ENCODE measurements at regions not wholly inside any gene's neighbourhood (a gene's known extent, or its start where the extent isn't known, plus 50 kb on each side); places are given as distances from the start of the nearest gene placed in this dataset.

GRCh38 chr5:92979716-92980115 is 601.3 kb downstream of the NR2F1-AS1 start:
- Histone ChIP-seq H3K4me1 (ENCODE audit: control insufficient read depth, insufficient read depth, low read length, unreplicated experiment) (no peaks in the 10 kb centered on the region), H2AFZ (ENCODE audit: low read length, unreplicated experiment) (no peak overlapping the region), H3K79me2 (ENCODE audit: control insufficient read depth, insufficient read depth, low read length, unreplicated experiment) (no peaks in the 10 kb centered on the region), H3K27ac (ENCODE audit: low read depth, low read length) (no peak overlapping the region), H3K4me3 (ENCODE audit: low read depth, low read length) (no peak overlapping the region), H3K27me3 (ENCODE audit: insufficient read depth, low read length) (no peaks in the 10 kb centered on the region), H3K36me3 (ENCODE audit: insufficient read depth, low read length) (no peaks in the 10 kb centered on the region)

DNA sequence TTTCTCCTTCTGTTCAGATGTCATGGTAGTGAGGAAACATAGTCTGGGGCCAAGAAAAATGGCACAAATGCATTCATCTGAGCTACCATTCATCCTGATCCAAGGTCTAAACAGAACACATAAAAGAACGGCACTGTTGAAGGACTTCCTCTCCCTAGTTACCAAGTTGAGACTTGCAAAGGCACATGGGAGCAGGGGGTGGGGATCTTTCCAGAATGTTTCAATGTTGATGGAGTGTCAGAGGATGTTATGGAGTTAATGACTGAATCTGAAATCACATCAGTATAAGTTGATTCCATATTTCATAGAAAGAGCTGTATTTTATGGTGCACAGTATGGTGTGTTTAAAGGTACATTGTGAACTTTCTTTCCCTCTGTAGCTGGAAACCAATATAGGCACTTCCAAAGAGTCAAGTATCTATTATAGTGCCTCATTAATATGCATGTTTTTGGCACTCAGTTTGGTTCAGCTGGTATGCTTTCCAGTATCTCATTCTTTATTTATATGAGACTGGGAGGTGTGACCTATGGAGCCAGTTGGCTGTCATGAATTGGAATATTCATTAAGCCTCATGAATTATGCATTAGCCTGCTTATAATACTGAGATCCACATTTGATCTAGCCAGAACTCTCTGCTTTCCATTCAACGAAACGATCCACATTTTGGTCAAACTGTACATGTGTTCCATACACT is 603.0 kb downstream of the NR2F1-AS1 start:
- no peaks in the 10 kb centered on the region for H3K36me3 ChIP-seq (ENCODE audit: insufficient read depth, low read length)
- H3K27ac ChIP-seq (ENCODE audit: low read depth, low read length): no peak overlapping the region
- H2AFZ ChIP-seq (ENCODE audit: low read length, unreplicated experiment): no peak overlapping the region
- H3K27me3 ChIP-seq (ENCODE audit: insufficient read depth, low read length): no peaks in the 10 kb centered on the region
- no peaks in the 10 kb centered on the region for H3K4me1 ChIP-seq (ENCODE audit: control insufficient read depth, insufficient read depth, low read length, unreplicated experiment)
- no peaks in the 10 kb centered on the region for H3K79me2 ChIP-seq (ENCODE audit: control insufficient read depth, insufficient read depth, low read length, unreplicated experiment)
- no peak overlapping the region for H3K4me3 ChIP-seq (ENCODE audit: low read depth, low read length)

DNA sequence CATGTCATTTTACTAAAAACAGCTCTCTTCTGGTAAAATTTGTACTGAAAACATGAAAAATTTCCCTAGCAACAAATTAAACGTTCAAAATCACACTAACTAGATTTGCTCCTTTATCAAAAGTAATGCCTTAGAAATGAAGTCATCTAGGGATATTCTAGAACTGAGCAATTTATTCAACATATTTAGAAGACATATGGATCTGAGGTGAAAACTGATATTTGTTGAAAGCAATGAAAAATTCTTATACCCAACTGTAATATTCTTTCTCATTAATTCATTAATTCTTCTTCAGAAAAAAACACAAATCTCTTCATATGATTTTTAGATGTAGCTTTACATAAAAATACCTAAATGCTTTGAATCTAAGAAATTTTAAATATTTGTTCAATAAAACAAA is 604.9 kb downstream of the NR2F1-AS1 start:
- no peak overlapping the region for H2AFZ ChIP-seq (ENCODE audit: low read length, unreplicated experiment)
- H3K79me2 ChIP-seq (ENCODE audit: control insufficient read depth, insufficient read depth, low read length, unreplicated experiment): no peaks in the 10 kb centered on the region
- H3K27me3 ChIP-seq (ENCODE audit: insufficient read depth, low read length): no peaks in the 10 kb centered on the region
- no peak overlapping the region for H3K27ac ChIP-seq (ENCODE audit: low read depth, low read length)
- H3K4me1 ChIP-seq (ENCODE audit: control insufficient read depth, insufficient read depth, low read length, unreplicated experiment): no peaks in the 10 kb centered on the region
- H3K36me3 ChIP-seq (ENCODE audit: insufficient read depth, low read length): no peaks in the 10 kb centered on the region
- no peak overlapping the region for H3K4me3 ChIP-seq (ENCODE audit: low read depth, low read length)

- no peaks in the 10 kb centered on the region for H3K27me3 ChIP-seq (ENCODE audit: insufficient read depth, low read length)
These were observed 611.2 kb downstream of the NR2F1-AS1 start for GRCh38 chr5:92969781-92970237.

DNA sequence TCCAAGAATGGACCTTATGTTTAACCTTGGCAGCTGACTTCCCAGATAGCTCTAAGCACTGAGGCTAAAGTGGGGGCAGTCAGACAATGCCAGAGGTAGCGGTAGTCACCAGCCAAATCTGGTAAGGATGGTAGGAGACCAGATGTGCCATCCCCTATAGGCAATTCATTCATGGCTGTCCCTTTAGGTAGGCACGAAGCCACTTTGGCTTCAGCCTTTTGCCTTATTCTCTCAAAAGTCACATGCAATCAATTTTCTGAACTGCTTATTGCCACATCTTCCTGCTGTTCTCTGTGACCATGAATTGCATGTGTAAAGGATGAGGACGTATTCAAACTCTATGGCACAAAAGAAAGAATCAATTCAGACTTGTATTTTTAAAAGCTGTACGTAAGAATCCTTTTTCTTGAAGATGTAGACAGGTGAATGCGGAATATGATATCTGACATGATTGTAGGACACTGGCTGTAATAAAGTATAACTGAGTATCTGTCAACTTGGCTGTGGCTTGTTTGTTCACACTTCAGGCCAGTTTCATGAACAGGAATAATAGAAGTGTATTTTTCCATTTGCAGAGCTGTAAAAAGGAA is 611.7 kb downstream of the NR2F1-AS1 start:
- Histone ChIP-seq H3K4me3 (ENCODE audit: low read depth, low read length) (no peak overlapping the region), H3K4me1 (ENCODE audit: control insufficient read depth, insufficient read depth, low read length, unreplicated experiment) (no peaks in the 10 kb centered on the region), H3K27ac (ENCODE audit: low read depth, low read length) (no peak overlapping the region), H2AFZ (ENCODE audit: low read length, unreplicated experiment) (no peak overlapping the region), H3K27me3 (ENCODE audit: insufficient read depth, low read length) (no peaks in the 10 kb centered on the region), H3K36me3 (ENCODE audit: insufficient read depth, low read length) (no peaks in the 10 kb centered on the region), H3K79me2 (ENCODE audit: control insufficient read depth, insufficient read depth, low read length, unreplicated experiment) (no peaks in the 10 kb centered on the region)

More at GRCh38 chr5:92969781-92970237, 611.2 kb downstream of the NR2F1-AS1 start:
- Histone ChIP-seq H3K27ac (ENCODE audit: low read depth, low read length) (no peak overlapping the region), H3K79me2 (ENCODE audit: control insufficient read depth, insufficient read depth, low read length, unreplicated experiment) (no peaks in the 10 kb centered on the region), H3K4me3 (ENCODE audit: low read depth, low read length) (no peak overlapping the region), H3K36me3 (ENCODE audit: insufficient read depth, low read length) (no peaks in the 10 kb centered on the region), H2AFZ (ENCODE audit: low read length, unreplicated experiment) (no peak overlapping the region), H3K4me1 (ENCODE audit: control insufficient read depth, insufficient read depth, low read length, unreplicated experiment) (no peaks in the 10 kb centered on the region)

GRCh38 chr5:92963800-92964199 is 617.2 kb downstream of the NR2F1-AS1 start:
- Histone ChIP-seq H3K4me1 (ENCODE audit: control insufficient read depth, insufficient read depth, low read length, unreplicated experiment) (no peaks in the 10 kb centered on the region), H3K36me3 (ENCODE audit: insufficient read depth, low read length) (no peaks in the 10 kb centered on the region), H3K4me3 (ENCODE audit: low read depth, low read length) (no peak overlapping the region), H2AFZ (ENCODE audit: low read length, unreplicated experiment) (no peak overlapping the region), H3K79me2 (ENCODE audit: control insufficient read depth, insufficient read depth, low read length, unreplicated experiment) (no peaks in the 10 kb centered on the region), H3K27me3 (ENCODE audit: insufficient read depth, low read length) (no peaks in the 10 kb centered on the region), H3K27ac (ENCODE audit: low read depth, low read length) (no peak overlapping the region)

- H3K79me2 ChIP-seq (ENCODE audit: control insufficient read depth, insufficient read depth, low read length, unreplicated experiment): no peaks in the 10 kb centered on the region
- H3K4me3 ChIP-seq (ENCODE audit: low read depth, low read length): no peak overlapping the region
- no peak overlapping the region for H3K27ac ChIP-seq (ENCODE audit: low read depth, low read length)
- no peak overlapping the region for H2AFZ ChIP-seq (ENCODE audit: low read length, unreplicated experiment)
- no peaks in the 10 kb centered on the region for H3K36me3 ChIP-seq (ENCODE audit: insufficient read depth, low read length)
- no peaks in the 10 kb centered on the region for H3K27me3 ChIP-seq (ENCODE audit: insufficient read depth, low read length)
- H3K4me1 ChIP-seq (ENCODE audit: control insufficient read depth, insufficient read depth, low read length, unreplicated experiment): no peaks in the 10 kb centered on the region
These were observed 618.3 kb downstream of the NR2F1-AS1 start for GRCh38 chr5:92962752-92963151.

- Histone ChIP-seq H3K27ac (ENCODE audit: low read depth, low read length) (no peak overlapping the region), H3K4me1 (ENCODE audit: control insufficient read depth, insufficient read depth, low read length, unreplicated experiment) (no peaks in the 10 kb centered on the region), H3K27me3 (ENCODE audit: insufficient read depth, low read length) (no peaks in the 10 kb centered on the region), H3K4me3 (ENCODE audit: low read depth, low read length) (no peak overlapping the region), H3K36me3 (ENCODE audit: insufficient read depth, low read length) (no peaks in the 10 kb centered on the region), H2AFZ (ENCODE audit: low read length, unreplicated experiment) (no peak overlapping the region), H3K79me2 (ENCODE audit: control insufficient read depth, insufficient read depth, low read length, unreplicated experiment) (no peaks in the 10 kb centered on the region)
These were observed 624.1 kb downstream of the NR2F1-AS1 start for GRCh38 chr5:92956886-92957285.

- no peaks in the 10 kb centered on the region for H3K36me3 ChIP-seq (ENCODE audit: insufficient read depth, low read length)
- H2AFZ ChIP-seq (ENCODE audit: low read length, unreplicated experiment): no peak overlapping the region
- no peak overlapping the region for H3K4me3 ChIP-seq (ENCODE audit: low read depth, low read length)
- H3K79me2 ChIP-seq (ENCODE audit: control insufficient read depth, insufficient read depth, low read length, unreplicated experiment): no peaks in the 10 kb centered on the region
- H3K27ac ChIP-seq (ENCODE audit: low read depth, low read length): no peak overlapping the region
- no peaks in the 10 kb centered on the region for H3K27me3 ChIP-seq (ENCODE audit: insufficient read depth, low read length)
- no peaks in the 10 kb centered on the region for H3K4me1 ChIP-seq (ENCODE audit: control insufficient read depth, insufficient read depth, low read length, unreplicated experiment)
These were observed 628.8 kb downstream of the NR2F1-AS1 start for GRCh38 chr5:92952243-92952642.

- Histone ChIP-seq H3K4me3 (ENCODE audit: low read depth, low read length) (no peak overlapping the region), H2AFZ (ENCODE audit: low read length, unreplicated experiment) (no peak overlapping the region), H3K4me1 (ENCODE audit: control insufficient read depth, insufficient read depth, low read length, unreplicated experiment) (no peaks in the 10 kb centered on the region)
These were observed 629.3 kb downstream of the NR2F1-AS1 start for GRCh38 chr5:92951746-92952145.

GRCh38 chr5:92946546-92946945 is 634.5 kb downstream of the NR2F1-AS1 start:
- no peak overlapping the region for H3K27ac ChIP-seq (ENCODE audit: low read depth, low read length)

More at GRCh38 chr5:92951746-92952145, 629.3 kb downstream of the NR2F1-AS1 start:
- Histone ChIP-seq H3K36me3 (ENCODE audit: insufficient read depth, low read length) (no peaks in the 10 kb centered on the region), H3K79me2 (ENCODE audit: control insufficient read depth, insufficient read depth, low read length, unreplicated experiment) (no peaks in the 10 kb centered on the region), H3K27ac (ENCODE audit: low read depth, low read length) (no peak overlapping the region), H3K27me3 (ENCODE audit: insufficient read depth, low read length) (no peaks in the 10 kb centered on the region)

More at GRCh38 chr5:92946546-92946945, 634.5 kb downstream of the NR2F1-AS1 start:
- Histone ChIP-seq H3K36me3 (ENCODE audit: insufficient read depth, low read length) (no peaks in the 10 kb centered on the region), H3K4me3 (ENCODE audit: low read depth, low read length) (no peak overlapping the region), H3K27me3 (ENCODE audit: insufficient read depth, low read length) (no peaks in the 10 kb centered on the region), H3K4me1 (ENCODE audit: control insufficient read depth, insufficient read depth, low read length, unreplicated experiment) (peaks cover 15% of the 10 kb centered on the region), H2AFZ (ENCODE audit: low read length, unreplicated experiment) (no peak overlapping the region), H3K79me2 (ENCODE audit: control insufficient read depth, insufficient read depth, low read length, unreplicated experiment) (no peaks in the 10 kb centered on the region)
